K562 (cell line): ENCODE measurements at regions not wholly inside any gene's neighbourhood (a gene's known extent, or its start where the extent isn't known, plus 50 kb on each side); places are given as distances from the start of the nearest gene placed in this dataset.

Experiments
- ELF1 ChIP-seq: fragments of 200-800 bp; sonication (Bioruptor generic); IDR thresholded peaks from 2 replicates; pipeline ENCODE4 v1.6.1; 2016; ENCODE audit warnings: missing genetic modification characterization, missing compliant biosample characterization
- FOS ChIP-seq: IDR thresholded peaks from 3 replicates; pipeline ENCODE4 v1.6.1; 2011; ENCODE audit not compliant: insufficient read length; ENCODE audit errors: extremely low read depth
- GTF3C2 ChIP-seq: IDR thresholded peaks from 3 replicates; pipeline ENCODE4 v1.6.1; 2011; ENCODE audit warnings: borderline replicate concordance, mild to moderate bottlenecking, moderate library complexity; ENCODE audit not compliant: insufficient read length; ENCODE audit errors: extremely low read depth
- HDAC3 ChIP-seq: fragments of 450-650 bp; IDR thresholded peaks from 2 replicates; pipeline ENCODE4 v1.6.1; 2018; ENCODE audit warnings: borderline replicate concordance, mild to moderate bottlenecking, moderate library complexity; ENCODE audit not compliant: partially characterized antibody
- NFXL1 ChIP-seq: fragments of 450-650 bp; formaldehyde crosslinking; IDR thresholded peaks from 2 replicates; pipeline ENCODE4 v1.4.0; 2021; ENCODE audit warnings: mild to moderate bottlenecking
- SIN3B ChIP-seq: fragments of 450-650 bp; IDR thresholded peaks from 2 replicates; pipeline ENCODE4 v1.6.1; 2017; ENCODE audit warnings: low read depth, mild to moderate bottlenecking, moderate library complexity
- SRF ChIP-seq, 2 experiments: fragments of 250-450, 450-650 bp in 1 of 2; sonication (Bioruptor Pico) in 1 of 2; sonication (generic) in 1 of 2; formaldehyde crosslinking; IDR thresholded peaks; 2 replicates each; pipeline versions ENCODE4 v1.5.0 to v1.5.1; 2020 to 2022; ENCODE audit warnings: mild to moderate bottlenecking in 1 of 2, missing genetic modification reagents in 1 of 2
- STAT5A ChIP-seq: IDR thresholded peaks from 2 replicates; pipeline ENCODE4 v1.6.1; 2012; ENCODE audit warnings: low read length, inconsistent platforms, borderline replicate concordance
- THAP12 ChIP-seq: fragments of 250-450 bp; sonication (Bioruptor Pico); IDR thresholded peaks from 2 replicates; pipeline ENCODE4 v1.9.0; 2021; ENCODE audit warnings: mild to moderate bottlenecking, inconsistent platforms
- TRIM28 ChIP-seq: fragments of 450-650 bp; IDR thresholded peaks from 2 replicates; pipeline ENCODE4 v1.6.1; 2017
- ZC3H4 ChIP-seq: sonication (generic); formaldehyde crosslinking; IDR thresholded peaks from 2 replicates; pipeline ENCODE4 v1.9.0; 2021; ENCODE audit warnings: missing genetic modification reagents, borderline replicate concordance
- ZFP1 ChIP-seq: fragments of 450-650 bp; formaldehyde crosslinking; IDR thresholded peaks from 2 replicates; pipeline ENCODE4 v1.4.0; 2020; ENCODE audit warnings: mild to moderate bottlenecking, mixed read lengths
- ZNF224 ChIP-seq: sonication (generic); formaldehyde crosslinking; IDR thresholded peaks from 2 replicates; pipeline ENCODE4 v1.8.0; 2022; ENCODE audit warnings: mild to moderate bottlenecking, missing genetic modification reagents
- ZNF436 ChIP-seq: fragments of 250-450, 450-650 bp; sonication (Bioruptor Pico); formaldehyde crosslinking; IDR thresholded peaks from 2 replicates; pipeline ENCODE4 v1.7.0; 2020; ENCODE audit warnings: mild to moderate bottlenecking

- TF ChIP-seq GTF3C2 (no peak), FOS (no peak), NFXL1 (no peak), TRIM28 (no peak), ZFP1 (CRISPR knock-in tag) (no peak), THAP12 (CRISPR knock-in tag) (no peak), ELF1 (tag) (no peak), HDAC3 (no peak), ZNF224 (CRISPR knock-in tag) (no peak), ZNF436 (no peak), SIN3B (no peak), STAT5A (no peak), ZC3H4 (CRISPR knock-in tag) (no peak), SRF (CRISPR knock-in tag; IDR thresholded peaks at IDR 0.05) (no peak)
These were observed 172.1 kb upstream of the OLIG3 start (continued) for GRCh38 chr6:137666202-137666774.
